ENCODE measurements at regions not wholly inside any gene's neighbourhood (a gene's known extent, or its start where the extent isn't known, plus 50 kb on each side); places are given as distances from the start of the nearest gene placed in this dataset.

- TF ChIP-seq CTCF (IDR thresholded peaks at IDR 0.05) = no peak
- no peak for TF ChIP-seq POLR2AphosphoS5 (IDR thresholded peaks at IDR 0.05; ENCODE audit: insufficient read depth in 1 of 2, low read depth in 1 of 2)
- no peak for TF ChIP-seq POLR2A (IDR thresholded peaks at IDR 0.05)
Measured at GRCh38 chr4:127126718-127127117, 506.0 kb upstream of the INTU start.
